CD14-positive monocyte (primary cell): ENCODE measurements at regions not wholly inside any gene's neighbourhood (a gene's known extent, or its start where the extent isn't known, plus 50 kb on each side); places are given as distances from the start of the nearest gene placed in this dataset.

Experiments
- DNase-seq, 3 donors: peaks; one replicate each; pipeline ENCODE4 v3.0.0-alpha.2; 2011 to 2022
- H2AFZ ChIP-seq: 2 replicates; pipeline ENCODE4 v1.6.0; 2012; ENCODE audit warnings: mild to moderate bottlenecking, low read depth, low read length, inconsistent platforms; ENCODE audit not compliant: insufficient read depth, poor library complexity, severe bottlenecking
- H3K27ac ChIP-seq, 2 donors: 1 replicate in 1 of 2; 2 replicates in 1 of 2; pipeline ENCODE4 v1.5.1; 2012 to 2013; ENCODE audit warnings: low read length in 2 of 2, control low read depth in 1 of 2, inconsistent platforms in 1 of 2, low read depth in 1 of 2, mild to moderate bottlenecking in 1 of 2
- H3K27me3 ChIP-seq, 2 donors: one replicate each; pipeline versions ENCODE4 v1.6.0 to v1.6.1; 2011 to 2013; ENCODE audit warnings: low read length in 2 of 2; ENCODE audit not compliant: control insufficient read depth in 2 of 2, insufficient read depth in 2 of 2
- H3K36me3 ChIP-seq, 2 donors: replicated peaks in 1 of 2; 1 replicate in 1 of 2; 2 replicates in 1 of 2; pipeline versions ENCODE4 v1.5.1 to v1.6.1; 2012 to 2013; ENCODE audit warnings: low read length in 2 of 2, control low read depth in 1 of 2, inconsistent platforms in 1 of 2, mild to moderate bottlenecking in 1 of 2; ENCODE audit not compliant: insufficient read depth in 2 of 2, control insufficient read depth in 1 of 2
- H3K4me1 ChIP-seq, 2 donors: 1 replicate in 1 of 2; 2 replicates in 1 of 2; pipeline versions ENCODE4 v1.5.1 to v1.6.1; 2012 to 2013; ENCODE audit warnings: low read length in 2 of 2, control low read depth in 1 of 2, inconsistent platforms in 1 of 2, mild to moderate bottlenecking in 1 of 2, moderate library complexity in 1 of 2; ENCODE audit not compliant: insufficient read depth in 2 of 2, control insufficient read depth in 1 of 2
- H3K4me2 ChIP-seq: replicated peaks from 2 replicates; pipeline ENCODE3; 2012; ENCODE audit warnings: low read length, moderate library complexity, mild to moderate bottlenecking; ENCODE audit not compliant: poor library complexity, severe bottlenecking; ENCODE audit errors: extremely low read depth
- H3K4me3 ChIP-seq, 3 experiments: fragments of 200-600 bp in 1 of 3; sonication (generic) in 1 of 3; replicated peaks in 1 of 3; 1 replicate in 2 of 3; 2 replicates in 1 of 3; pipeline ENCODE4 v1.5.1; 2011 to 2013; ENCODE audit warnings: low read length in 3 of 3, mild to moderate bottlenecking in 3 of 3, control low read depth in 2 of 3, low read depth in 2 of 3, inconsistent platforms in 1 of 3, moderate library complexity in 1 of 3
- H3K79me2 ChIP-seq: 2 replicates; pipeline ENCODE4 v1.6.0; 2012; ENCODE audit warnings: mild to moderate bottlenecking, control low read depth, inconsistent platforms, low read length, moderate library complexity; ENCODE audit not compliant: insufficient read depth
- H3K9ac ChIP-seq: 2 replicates; pipeline ENCODE4 v1.6.0; 2017; ENCODE audit warnings: low read length, mild to moderate bottlenecking; ENCODE audit not compliant: insufficient read depth, poor library complexity, severe bottlenecking
- H3K9me3 ChIP-seq, 2 donors: replicated peaks in 1 of 2; 1 replicate in 1 of 2; 2 replicates in 1 of 2; pipeline versions ENCODE4 v1.5.1 to v1.6.1; 2012 to 2013; ENCODE audit warnings: low read length in 2 of 2, control low read depth in 1 of 2; ENCODE audit not compliant: control insufficient read depth in 1 of 2, insufficient read depth in 1 of 2
- H4K20me1 ChIP-seq: 2 replicates; pipeline ENCODE4 v1.6.0; 2012; ENCODE audit warnings: mild to moderate bottlenecking, low read length, control low read depth, moderate library complexity; ENCODE audit not compliant: insufficient read depth
- H3K27ac Mint-ChIP-seq, 7 donors: one replicate each; pipeline ENCODE4 v1.8.0; 2020; ENCODE audit warnings: mild to moderate bottlenecking in 7 of 7, mixed read lengths in 7 of 7, moderate library complexity in 6 of 7, inconsistent platforms in 2 of 7
- H3K27me3 Mint-ChIP-seq, 3 donors: one replicate each; pipeline ENCODE4 v1.8.0; 2021 to 2022; ENCODE audit warnings: low read depth in 3 of 3, mild to moderate bottlenecking in 3 of 3, mixed read lengths in 3 of 3, moderate library complexity in 3 of 3, inconsistent platforms in 1 of 3
- H3K36me3 Mint-ChIP-seq, 2 donors: one replicate each; pipeline ENCODE4 v1.8.0; 2020; ENCODE audit warnings: mixed read lengths in 2 of 2, inconsistent platforms in 1 of 2, mild to moderate bottlenecking in 1 of 2
- H3K4me1 Mint-ChIP-seq: one replicate; pipeline ENCODE4 v1.8.0; 2020; ENCODE audit warnings: mild to moderate bottlenecking, mixed read lengths
- H3K4me3 Mint-ChIP-seq, 2 donors: one replicate each; pipeline ENCODE4 v1.8.0; 2020; ENCODE audit warnings: mild to moderate bottlenecking in 2 of 2, mixed read lengths in 2 of 2, moderate library complexity in 1 of 2
- H3K9me3 Mint-ChIP-seq, 7 donors: one replicate each; pipeline ENCODE4 v1.8.0; 2020 to 2022; ENCODE audit warnings: mixed read lengths in 7 of 7, mild to moderate bottlenecking in 6 of 7, moderate library complexity in 6 of 7, inconsistent platforms in 2 of 7
- WGBS: methylation state at CpG from one replicate; pipeline ENCODE4 v1.1.5; 2013; ENCODE audit warnings: missing lambda C conversion rate; ENCODE audit not compliant: insufficient coverage; 5-methylcytosine and 5-hydroxymethylcytosine counted together
- intact Hi-C, 2 donors: fragments of 100-400 bp; cut with micrococcal nuclease; formaldehyde crosslinking; loops; one replicate each; pipeline versions ENCODE4 v1.15.0 to v1.15.1; 2023
- TF ChIP-seq, protein P1 (sequence below): fragments of 200-600 bp; IDR thresholded peaks from one replicate; pipeline ENCODE4 v1.8.0; 2022; ENCODE audit warnings: antibody characterized with exemption, mild to moderate bottlenecking

- Histone ChIP-seq H3K36me3 (no peaks in the 10 kb centered on the region), H3K4me2 (no peak overlapping the region), H3K9ac (no peak overlapping the region), H3K27ac (no peak overlapping the region), H3K4me1 (no peaks in the 10 kb centered on the region), H3K4me3 (no peak overlapping the region), H4K20me1 (no peaks in the 10 kb centered on the region), H2AFZ (no peak overlapping the region), H3K79me2 (no peaks in the 10 kb centered on the region), H3K27me3 (no peaks in the 10 kb centered on the region), H3K9me3 (no peaks in the 10 kb centered on the region)
- Mint-ChIP-seq H3K9me3 (no peaks in the 10 kb centered on the region), H3K4me1 (no peaks in the 10 kb centered on the region), H3K36me3 (no peaks in the 10 kb centered on the region), H3K27me3 (peaks cover 0 to 7% (median 6%) of the 10 kb centered on the region in 3 donors), H3K4me3 (no peak overlapping the region), H3K27ac (no peak overlapping the region)
- intact Hi-C loops: no loop called here
- TF ChIP-seq, protein P1, sequence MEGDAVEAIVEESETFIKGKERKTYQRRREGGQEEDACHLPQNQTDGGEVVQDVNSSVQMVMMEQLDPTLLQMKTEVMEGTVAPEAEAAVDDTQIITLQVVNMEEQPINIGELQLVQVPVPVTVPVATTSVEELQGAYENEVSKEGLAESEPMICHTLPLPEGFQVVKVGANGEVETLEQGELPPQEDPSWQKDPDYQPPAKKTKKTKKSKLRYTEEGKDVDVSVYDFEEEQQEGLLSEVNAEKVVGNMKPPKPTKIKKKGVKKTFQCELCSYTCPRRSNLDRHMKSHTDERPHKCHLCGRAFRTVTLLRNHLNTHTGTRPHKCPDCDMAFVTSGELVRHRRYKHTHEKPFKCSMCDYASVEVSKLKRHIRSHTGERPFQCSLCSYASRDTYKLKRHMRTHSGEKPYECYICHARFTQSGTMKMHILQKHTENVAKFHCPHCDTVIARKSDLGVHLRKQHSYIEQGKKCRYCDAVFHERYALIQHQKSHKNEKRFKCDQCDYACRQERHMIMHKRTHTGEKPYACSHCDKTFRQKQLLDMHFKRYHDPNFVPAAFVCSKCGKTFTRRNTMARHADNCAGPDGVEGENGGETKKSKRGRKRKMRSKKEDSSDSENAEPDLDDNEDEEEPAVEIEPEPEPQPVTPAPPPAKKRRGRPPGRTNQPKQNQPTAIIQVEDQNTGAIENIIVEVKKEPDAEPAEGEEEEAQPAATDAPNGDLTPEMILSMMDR: no peak
- no peak for DNase-seq
- WGBS: 77% methylated on average over 8 of the region's 15 CpGs
Observed at GRCh38 chr6:167664678-167665660, 161.7 kb upstream of the AFDN start.

DNA sequence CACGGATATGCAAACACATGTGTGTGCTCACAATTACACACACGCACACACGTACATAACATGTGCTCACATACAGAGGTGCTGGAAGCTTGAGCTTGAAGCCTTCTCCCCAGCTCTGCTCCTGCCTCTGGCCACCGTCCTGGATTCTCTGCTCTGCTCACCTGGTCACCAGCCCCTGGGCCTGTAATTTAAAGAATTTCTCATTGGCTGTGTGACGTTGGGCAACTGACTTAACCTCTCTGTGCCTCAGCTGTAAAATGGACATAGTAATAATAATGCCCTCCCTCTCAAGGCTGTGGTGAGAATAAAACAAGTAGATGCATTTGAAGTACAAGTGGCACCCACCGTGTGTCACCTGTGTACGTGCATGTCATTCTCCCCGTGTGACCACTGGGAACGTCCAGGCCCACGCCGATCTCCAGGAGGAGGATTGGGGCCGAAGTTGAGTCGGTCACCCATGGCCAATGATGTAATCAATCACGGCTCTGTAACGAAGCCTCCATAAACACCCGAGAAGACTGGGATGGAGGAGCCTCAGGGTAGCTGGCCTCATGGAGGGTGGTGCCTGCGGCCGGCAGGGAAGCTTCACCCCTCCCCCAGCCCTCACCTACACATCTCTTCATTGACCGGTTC is 160.9 kb upstream of the AFDN start:
- H3K27ac ChIP-seq: no peak overlapping the region

More for the DNA sequence above, 160.9 kb upstream of the AFDN start:
- H3K36me3 Mint-ChIP-seq: no peaks in the 10 kb centered on the region
- DNase-seq: no peak
- no peaks in the 10 kb centered on the region for H3K27me3 ChIP-seq
- TF ChIP-seq, protein P1: no peak
- H3K27me3 Mint-ChIP-seq: peaks cover 0 to 6% (median 5%) of the 10 kb centered on the region in 3 donors
- no peaks in the 10 kb centered on the region for H3K79me2 ChIP-seq
- no peaks in the 10 kb centered on the region for H4K20me1 ChIP-seq
- H3K9ac ChIP-seq: no peak overlapping the region
- peak overlapping the region in 1 of 7 donors; percentile 59 for H3K27ac Mint-ChIP-seq
- H3K4me2 ChIP-seq: no peak overlapping the region
- no peaks in the 10 kb centered on the region for H3K36me3 ChIP-seq
- no peak overlapping the region for H3K4me3 Mint-ChIP-seq
- peaks cover 0 to 8% (median 3%) of the 10 kb centered on the region in 7 donors for H3K9me3 Mint-ChIP-seq
- no peaks in the 10 kb centered on the region for H3K4me1 ChIP-seq
- no peaks in the 10 kb centered on the region for H3K4me1 Mint-ChIP-seq
- H2AFZ ChIP-seq: no peak overlapping the region
- intact Hi-C loops: no loop called here
- H3K4me3 ChIP-seq: no peak overlapping the region
- 95% methylated on average over 15 of the region's 19 CpGs for WGBS
- H3K9me3 ChIP-seq: peaks cover 0 to under 1% of the 10 kb centered on the region in 2 donors
